ENCODE measurements at regions not wholly inside any gene's neighbourhood (a gene's known extent, or its start where the extent isn't known, plus 50 kb on each side); places are given as distances from the start of the nearest gene placed in this dataset.

GRCh38 chr13:65642301-65642700 lies 1587.8 kb downstream of the PCDH9 start:
- ATAC-seq (no peak), DNase-seq (ENCODE audit: low spot score) (no peak), FAIRE-seq (no peak)
- H3K4me3 ChIP-seq (replicated peaks in 1 of 3; ENCODE audit: insufficient read depth in 1 of 3, low read depth in 2 of 3, low read length in 3 of 3), result no peak overlapping the region
- H4K20me1 ChIP-seq (ENCODE audit: insufficient read depth, low read length), result no peaks in the 10 kb centered on the region
- H3K4me1 ChIP-seq (ENCODE audit: insufficient read depth, low read length), result no peaks in the 10 kb centered on the region
- H3K36me3 ChIP-seq (replicated peaks in 1 of 2; ENCODE audit: control insufficient read depth in 1 of 2, insufficient read depth in 2 of 2, low read length in 2 of 2), result no peaks in the 10 kb centered on the region
- ChIA-PET CTCF (ENCODE audit: low intra/inter-chr PET ratio, low total read pairs) (no interaction called here), POLR2A (no interaction called here)
- H3K27me3 ChIP-seq (ENCODE audit: control insufficient read depth in 1 of 2, insufficient read depth in 2 of 2, low read length in 2 of 2), result no peaks in the 10 kb centered on the region
- in situ Hi-C loops (cut with HindIII; ENCODE audit: extremely low pct_ligation_motif_present, low pct_unique_long_range_greater_than_20kb) (loop anchor here (25.0 kb wide), 2 partner anchors 1180 to 1595 kb away; partner anchors contain the start of gene PCDH9), intact Hi-C loops (cut with micrococcal nuclease; ENCODE audit: unreplicated experiment) (no loop called here)
- no peak overlapping the region for H3K9ac ChIP-seq (ENCODE audit: insufficient read depth, low read depth, low read length)
- no TSS peak for BruUV-seq (replicated peaks)
- no peak overlapping the region for H2AFZ ChIP-seq (ENCODE audit: low read length)
- no peak overlapping the region for H3K27ac ChIP-seq (ENCODE audit: extremely low read length, insufficient read depth, low read length)
- H3K79me2 ChIP-seq (ENCODE audit: insufficient read depth, low read length), result no peaks in the 10 kb centered on the region
- TF ChIP-seq HMGA1 (CRISPR knock-in tag; conservative IDR thresholded peaks at IDR 0.05), result no peak
- no peak for TF ChIP-seq MXD4 (CRISPR knock-in tag; IDR thresholded peaks at IDR 0.05)
- H3K4me2 ChIP-seq (ENCODE audit: low read depth, low read length), result no peak overlapping the region
- no peaks in the 10 kb centered on the region for H3K9me3 ChIP-seq (ENCODE audit: low read length)

- in situ Hi-C loops (cut with HindIII; ENCODE audit: extremely low pct_ligation_motif_present, low pct_unique_long_range_greater_than_20kb), result loop anchor here (25.0 kb wide), 2 partner anchors 1176 to 1599 kb away; partner anchors contain the start of gene PCDH9
- Histone ChIP-seq H3K36me3 (replicated peaks in 1 of 2; ENCODE audit: control insufficient read depth in 1 of 2, insufficient read depth in 2 of 2, low read length in 2 of 2) (no peaks in the 10 kb centered on the region), H3K27ac (ENCODE audit: extremely low read length, insufficient read depth, low read length) (no peak overlapping the region), H3K4me3 (replicated peaks in 1 of 3; ENCODE audit: insufficient read depth in 1 of 3, low read depth in 2 of 3, low read length in 3 of 3) (no peak overlapping the region), H2AFZ (ENCODE audit: low read length) (no peak overlapping the region), H3K4me1 (ENCODE audit: insufficient read depth, low read length) (no peaks in the 10 kb centered on the region), H3K9ac (ENCODE audit: insufficient read depth, low read depth, low read length) (no peak overlapping the region), H3K27me3 (ENCODE audit: control insufficient read depth in 1 of 2, insufficient read depth in 2 of 2, low read length in 2 of 2) (no peaks in the 10 kb centered on the region), H3K79me2 (ENCODE audit: insufficient read depth, low read length) (no peaks in the 10 kb centered on the region), H3K9me3 (ENCODE audit: low read length) (no peaks in the 10 kb centered on the region), H3K4me2 (ENCODE audit: low read depth, low read length) (no peak overlapping the region), H4K20me1 (ENCODE audit: insufficient read depth, low read length) (no peaks in the 10 kb centered on the region)
- BruUV-seq (replicated peaks), result no TSS peak
- intact Hi-C loops (cut with micrococcal nuclease; ENCODE audit: unreplicated experiment), result loop anchor here (5.0 kb wide), 1 partner anchor 1166 kb away; no protein-coding TSS in a partner anchor
- ATAC-seq, result peak; percentile 67
- ChIA-PET POLR2A (no interaction called here), CTCF (ENCODE audit: low intra/inter-chr PET ratio, low total read pairs) (no interaction called here)
- WGBS (ENCODE audit: low lambda C conversion rate), result 7% methylated on average over 2 of the region's 2 CpGs
- DNase-seq (ENCODE audit: low spot score), result peak; percentile 16
- no peak for FAIRE-seq
- peak; percentile 63 for TF ChIP-seq STAG1 (CRISPR knock-in tag; IDR thresholded peaks at IDR 0.05)
- peak; percentile 66 for TF ChIP-seq CTCF (CRISPR knock-in tag; IDR thresholded peaks at IDR 0.05)
- no peak for TF ChIP-seq KAT8 (CRISPR knock-in tag; IDR thresholded peaks at IDR 0.05)
- no peak for TF ChIP-seq RFX3 (CRISPR knock-in tag; IDR thresholded peaks at IDR 0.05)
- TF ChIP-seq PCBP2 (optimal IDR thresholded peaks at IDR 0.05; ENCODE audit: low read depth, low read length, poor library complexity, severe bottlenecking), result no peak
- no peak for TF ChIP-seq ZNF256 (CRISPR knock-in tag; conservative IDR thresholded peaks at IDR 0.05)
- TF ChIP-seq HNF4A (CRISPR knock-in tag; IDR thresholded peaks at IDR 0.05), result no peak
- TF ChIP-seq SMC3 (IDR thresholded peaks at IDR 0.05; ENCODE audit: low read length), result peak; percentile 26; the same call in 1 of the 2 replicates
These were observed 1591.5 kb downstream of the PCDH9 start for GRCh38 chr13:65638572-65639168.
